Fibroblast of lung (primary cell): ENCODE measurements at regions not wholly inside any gene's neighbourhood (a gene's known extent, or its start where the extent isn't known, plus 50 kb on each side); places are given as distances from the start of the nearest gene placed in this dataset.

ENCODE experiments used
- DNase-seq, 2 donors: peaks; one replicate each; pipeline versions ENCODE4 v3.0.0 to v3.0.0-alpha.2; 2010; ENCODE audit warnings: low read depth in 2 of 2
- H2AFZ ChIP-seq: 2 replicates; pipeline ENCODE4 v1.5.1; 2012; ENCODE audit warnings: low read length, control low read depth, inconsistent platforms
- H3K27ac ChIP-seq: 2 replicates; pipeline ENCODE4 v1.5.1; 2011; ENCODE audit warnings: low read length, control low read depth; ENCODE audit not compliant: insufficient read depth
- H3K27me3 ChIP-seq: 2 replicates; pipeline ENCODE4 v1.5.1; 2011; ENCODE audit warnings: mild to moderate bottlenecking, low read length; ENCODE audit not compliant: control insufficient read depth, insufficient read depth
- H3K36me3 ChIP-seq: 2 replicates; pipeline ENCODE4 v1.5.1; 2011; ENCODE audit warnings: low read length; ENCODE audit not compliant: control insufficient read depth, insufficient read depth
- H3K4me1 ChIP-seq: 2 replicates; pipeline ENCODE4 v1.5.1; 2011; ENCODE audit warnings: low read length; ENCODE audit not compliant: control insufficient read depth, insufficient read depth; ENCODE audit errors: extremely low read depth
- H3K4me2 ChIP-seq: 2 replicates; pipeline ENCODE4 v1.5.1; 2011; ENCODE audit warnings: low read length, control low read depth; ENCODE audit not compliant: insufficient read depth; ENCODE audit errors: extremely low read depth
- H3K4me3 ChIP-seq, 4 experiments: fragments of 200-600 bp in 1 of 4; sonication (generic) in 1 of 4; replicated peaks in 1 of 4; 2 replicates each; pipeline ENCODE4 v1.5.1; 2011 to 2016; ENCODE audit warnings: low read length in 4 of 4, low read depth in 3 of 4, mild to moderate bottlenecking in 3 of 4, control low read depth in 2 of 4, inconsistent platforms in 1 of 4, mixed read lengths in 1 of 4; ENCODE audit not compliant: insufficient read depth in 1 of 4; ENCODE audit errors: control extremely low read depth in 1 of 4
- H3K79me2 ChIP-seq: 2 replicates; pipeline ENCODE4 v1.5.1; 2012; ENCODE audit warnings: mild to moderate bottlenecking, low read length, inconsistent platforms; ENCODE audit not compliant: control insufficient read depth, insufficient read depth
- H3K9ac ChIP-seq: 2 replicates; pipeline ENCODE4 v1.5.1; 2011; ENCODE audit warnings: mild to moderate bottlenecking, low read length, control low read depth; ENCODE audit not compliant: insufficient read depth
- H3K9me3 ChIP-seq: 2 replicates; pipeline ENCODE4 v1.5.1; 2012; ENCODE audit warnings: low read depth, low read length; ENCODE audit not compliant: control insufficient read depth, insufficient read depth
- H4K20me1 ChIP-seq: 2 replicates; pipeline ENCODE4 v1.5.1; 2011; ENCODE audit warnings: low read length; ENCODE audit not compliant: control insufficient read depth, insufficient read depth; ENCODE audit errors: extremely low read depth
- EZH2 ChIP-seq: IDR thresholded peaks from 2 replicates; pipeline ENCODE4 v1.5.1; 2012; ENCODE audit warnings: low read length, control low read depth, mild to moderate bottlenecking; ENCODE audit errors: missing control alignments
- TF ChIP-seq, protein P1 (sequence below), 2 donors: IDR thresholded peaks in 1 of 2; conservative IDR thresholded peaks in 1 of 2; 1 replicate in 1 of 2; 2 replicates in 1 of 2; pipeline ENCODE4 v1.5.1; 2011 to 2012; ENCODE audit warnings: low read length in 2 of 2, control low read depth in 1 of 2, inconsistent platforms in 1 of 2, low read depth in 1 of 2, mild to moderate bottlenecking in 1 of 2

DNA sequence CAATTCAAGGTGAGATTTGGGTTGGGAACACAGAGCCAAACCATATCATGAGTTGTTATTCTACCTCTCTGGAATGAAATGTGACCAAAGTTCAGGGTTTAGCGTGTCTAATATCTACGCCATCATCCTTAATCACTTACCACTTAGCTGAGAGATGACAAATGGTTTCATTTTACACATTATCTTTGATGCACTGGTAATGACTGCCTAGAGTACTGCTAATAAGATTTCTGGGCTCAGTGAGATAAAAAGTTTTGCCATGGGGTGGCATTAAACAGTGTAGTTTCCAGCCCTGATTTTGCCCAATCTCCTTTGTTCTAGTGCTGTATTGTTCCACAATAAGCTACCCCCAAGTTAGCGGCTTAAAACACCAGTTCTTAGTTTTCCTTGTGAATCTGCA is 367.2 kb downstream of the MLLT3 start:
- Histone ChIP-seq H4K20me1 (no peaks in the 10 kb centered on the region), H3K27ac (no peak overlapping the region), H3K27me3 (no peaks in the 10 kb centered on the region), H3K4me2 (no peak overlapping the region), H3K4me3 (no peak overlapping the region), H3K79me2 (no peaks in the 10 kb centered on the region), H2AFZ (no peak overlapping the region), H3K9me3 (no peaks in the 10 kb centered on the region), H3K9ac (no peak overlapping the region), H3K36me3 (no peaks in the 10 kb centered on the region), H3K4me1 (no peaks in the 10 kb centered on the region)
- TF ChIP-seq, protein P1, sequence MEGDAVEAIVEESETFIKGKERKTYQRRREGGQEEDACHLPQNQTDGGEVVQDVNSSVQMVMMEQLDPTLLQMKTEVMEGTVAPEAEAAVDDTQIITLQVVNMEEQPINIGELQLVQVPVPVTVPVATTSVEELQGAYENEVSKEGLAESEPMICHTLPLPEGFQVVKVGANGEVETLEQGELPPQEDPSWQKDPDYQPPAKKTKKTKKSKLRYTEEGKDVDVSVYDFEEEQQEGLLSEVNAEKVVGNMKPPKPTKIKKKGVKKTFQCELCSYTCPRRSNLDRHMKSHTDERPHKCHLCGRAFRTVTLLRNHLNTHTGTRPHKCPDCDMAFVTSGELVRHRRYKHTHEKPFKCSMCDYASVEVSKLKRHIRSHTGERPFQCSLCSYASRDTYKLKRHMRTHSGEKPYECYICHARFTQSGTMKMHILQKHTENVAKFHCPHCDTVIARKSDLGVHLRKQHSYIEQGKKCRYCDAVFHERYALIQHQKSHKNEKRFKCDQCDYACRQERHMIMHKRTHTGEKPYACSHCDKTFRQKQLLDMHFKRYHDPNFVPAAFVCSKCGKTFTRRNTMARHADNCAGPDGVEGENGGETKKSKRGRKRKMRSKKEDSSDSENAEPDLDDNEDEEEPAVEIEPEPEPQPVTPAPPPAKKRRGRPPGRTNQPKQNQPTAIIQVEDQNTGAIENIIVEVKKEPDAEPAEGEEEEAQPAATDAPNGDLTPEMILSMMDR (conservative IDR thresholded peaks at IDR 0.05 in 1 of 2, IDR thresholded peaks at IDR 0.05 in 1 of 2; ENCODE audit: low read depth in 1 of 2, low read length in 2 of 2): no peak
- TF ChIP-seq EZH2: no peak
- no peak for DNase-seq

DNA sequence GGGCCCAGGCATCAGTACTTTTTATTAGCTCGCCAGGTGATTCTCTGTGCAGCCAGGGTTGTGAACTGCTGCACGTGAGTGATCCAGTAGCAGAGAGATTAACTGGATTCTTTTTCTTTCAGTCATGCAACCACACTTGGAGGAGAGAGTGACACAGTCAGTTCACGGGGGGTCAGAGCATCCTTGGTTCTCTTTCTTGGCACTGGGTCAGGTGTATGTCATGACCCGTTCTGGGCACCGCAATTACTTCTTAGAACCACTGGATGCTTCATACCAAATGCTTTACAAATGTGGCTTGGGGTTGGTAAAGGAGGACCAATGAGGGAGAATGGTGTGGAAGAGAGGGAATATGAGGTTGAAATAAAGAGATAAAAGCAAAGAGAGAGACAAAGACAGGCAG is 368.7 kb downstream of the MLLT3 start:
- no peak overlapping the region for H3K27ac ChIP-seq
- no peaks in the 10 kb centered on the region for H3K79me2 ChIP-seq
- no peak overlapping the region for H2AFZ ChIP-seq
- no peak overlapping the region for H3K4me3 ChIP-seq
- H3K9me3 ChIP-seq: no peaks in the 10 kb centered on the region
- no peaks in the 10 kb centered on the region for H4K20me1 ChIP-seq
- H3K4me2 ChIP-seq: no peak overlapping the region
- no peak for DNase-seq
- no peak for TF ChIP-seq EZH2
- TF ChIP-seq, protein P1 (conservative IDR thresholded peaks at IDR 0.05 in 1 of 2, IDR thresholded peaks at IDR 0.05 in 1 of 2; ENCODE audit: low read depth in 1 of 2, low read length in 2 of 2): no peak
- no peaks in the 10 kb centered on the region for H3K4me1 ChIP-seq
- no peaks in the 10 kb centered on the region for H3K27me3 ChIP-seq
- H3K9ac ChIP-seq: no peak overlapping the region
- H3K36me3 ChIP-seq: no peaks in the 10 kb centered on the region

DNA sequence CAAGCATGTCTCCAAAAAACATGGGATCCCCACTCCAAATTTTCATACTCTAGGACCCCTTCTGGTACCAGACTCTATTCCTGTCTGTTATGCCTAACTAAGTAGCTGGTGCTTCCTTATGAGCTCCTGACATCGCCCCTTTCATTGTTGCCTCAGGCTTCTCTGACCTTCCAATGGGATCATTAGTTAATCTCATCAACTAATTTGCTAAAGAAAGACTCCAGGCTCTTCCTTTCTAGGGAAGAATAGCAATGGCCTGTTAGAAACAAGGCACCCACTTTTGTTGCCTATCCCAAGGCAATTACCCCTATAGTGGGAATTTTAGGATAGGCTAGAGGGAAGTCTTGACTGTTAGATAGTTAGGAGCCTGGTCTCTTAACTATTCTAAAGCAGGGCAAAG is 369.5 kb downstream of the MLLT3 start:
- H4K20me1 ChIP-seq: no peaks in the 10 kb centered on the region
- no peak overlapping the region for H3K9ac ChIP-seq
- no peaks in the 10 kb centered on the region for H3K4me1 ChIP-seq
- no peaks in the 10 kb centered on the region for H3K27me3 ChIP-seq
- no peaks in the 10 kb centered on the region for H3K9me3 ChIP-seq
- H2AFZ ChIP-seq: no peak overlapping the region
- no peak overlapping the region for H3K27ac ChIP-seq
- H3K4me3 ChIP-seq: no peak overlapping the region
- no peak for DNase-seq
- no peak overlapping the region for H3K4me2 ChIP-seq
- H3K79me2 ChIP-seq: no peaks in the 10 kb centered on the region
- H3K36me3 ChIP-seq: no peaks in the 10 kb centered on the region
- TF ChIP-seq, protein P1 (conservative IDR thresholded peaks at IDR 0.05 in 1 of 2, IDR thresholded peaks at IDR 0.05 in 1 of 2; ENCODE audit: low read depth in 1 of 2, low read length in 2 of 2): no peak
- TF ChIP-seq EZH2: no peak
